Stimulated activated CD8-positive, alpha-beta memory T cell treated with anti-CD3 and anti-CD28 coated beads, Interleukin-12 subunit alpha, Interleukin-12 subunit beta, amount 100 ng/mL, for 1 hour (primary cell): ENCODE measurements at regions not wholly inside any gene's neighbourhood (a gene's known extent, or its start where the extent isn't known, plus 50 kb on each side); places are given as distances from the start of the nearest gene placed in this dataset.
"Not testable (repeated sequence)": the region's sequence is repeated elsewhere in the genome, so short reads cannot be mapped to it uniquely, and the experiment has no call there.

Experiments
- DNase-seq: peaks from one replicate; pipeline ENCODE4 v3.0.0-alpha.2; 2020; ENCODE audit warnings: low read depth

DNA sequence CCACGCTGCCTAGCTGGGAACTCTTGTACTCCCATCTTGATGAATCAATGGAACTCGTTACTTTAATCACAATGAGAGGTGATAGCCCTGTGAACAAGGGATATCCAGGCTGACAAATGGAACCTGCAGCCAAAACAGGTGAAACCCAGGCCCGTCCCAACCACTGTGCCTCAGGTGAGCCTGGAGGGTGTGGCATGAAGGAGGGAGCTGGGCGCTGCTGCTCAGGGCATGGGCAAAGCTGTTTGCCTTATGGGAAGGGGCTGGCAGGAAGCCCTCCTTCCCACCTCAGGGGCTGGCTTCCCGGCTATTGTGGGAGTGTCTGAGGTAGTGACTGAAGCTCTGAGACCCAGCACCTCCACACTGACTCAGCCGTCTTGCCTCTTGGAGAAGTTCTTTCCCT is 209.4 kb upstream of the ATP6AP2 start:
- DNase-seq, result no peak

GRCh38 chrX:40368611-40369061 is 212.1 kb upstream of the ATP6AP2 start:
- DNase-seq, result no peak

DNA sequence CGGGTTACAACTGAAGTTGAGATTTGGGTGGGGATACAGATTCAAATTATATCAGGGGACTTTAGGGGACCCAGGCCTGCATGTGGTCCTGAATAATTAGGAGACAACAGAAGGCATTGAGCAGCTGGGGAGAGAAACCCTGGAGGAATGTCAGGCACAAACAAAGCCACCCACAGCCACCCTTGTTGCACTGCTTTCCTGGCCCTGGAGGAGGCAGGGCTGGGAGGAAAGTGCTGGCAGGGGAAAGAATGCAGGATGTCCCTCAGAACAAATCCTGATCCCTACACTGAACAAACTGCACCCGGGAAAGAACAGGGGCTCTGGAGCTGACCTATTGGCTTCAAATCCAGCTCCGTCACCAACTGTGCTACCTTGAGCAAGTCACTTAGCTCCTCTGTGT is 214.1 kb upstream of the ATP6AP2 start:
- no peak for DNase-seq

DNA sequence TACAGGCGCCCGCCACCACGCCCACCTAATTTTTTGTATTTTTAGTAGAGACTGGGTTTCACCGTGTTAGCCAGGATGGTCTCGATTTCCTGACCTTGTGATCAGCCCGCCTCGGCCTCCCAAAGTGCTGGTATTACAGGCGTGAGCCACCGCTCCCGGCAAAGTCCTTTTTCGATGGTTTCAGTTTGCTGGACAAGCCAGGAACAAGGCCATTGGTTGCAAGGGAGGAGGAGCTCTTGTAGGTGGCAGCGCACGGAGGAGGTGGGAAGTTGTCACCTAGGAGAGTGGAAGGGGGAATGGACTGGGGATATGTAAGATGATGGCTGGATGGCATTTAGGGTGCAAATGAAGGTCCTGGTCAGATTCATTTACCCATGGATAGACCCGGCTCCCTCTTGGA is 218.5 kb upstream of the ATP6AP2 start:
- DNase-seq, result not testable (repeated sequence)

- no peak for DNase-seq
Measured at GRCh38 chrX:40360557-40360956, 220.2 kb upstream of the ATP6AP2 start.

DNA sequence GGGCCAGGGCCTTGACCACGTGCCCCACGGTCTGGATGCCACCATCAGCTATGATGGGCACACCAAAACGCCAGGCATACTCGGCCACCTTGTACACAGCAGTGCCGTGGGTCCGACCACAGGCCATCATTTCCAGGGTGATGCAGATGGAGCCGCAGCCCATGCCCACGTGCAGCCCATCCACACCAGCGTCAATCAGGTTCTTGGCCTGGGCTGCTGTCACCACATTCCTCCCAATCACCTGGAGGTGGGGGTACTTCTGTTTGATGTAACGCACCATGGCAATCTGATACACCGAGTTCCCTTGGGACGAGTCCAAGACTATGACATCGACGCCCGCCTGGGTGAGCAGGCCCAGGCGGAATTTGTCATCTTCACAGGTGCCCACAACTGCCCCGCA is 221.2 kb upstream of the ATP6AP2 start:
- DNase-seq, result no peak

DNA sequence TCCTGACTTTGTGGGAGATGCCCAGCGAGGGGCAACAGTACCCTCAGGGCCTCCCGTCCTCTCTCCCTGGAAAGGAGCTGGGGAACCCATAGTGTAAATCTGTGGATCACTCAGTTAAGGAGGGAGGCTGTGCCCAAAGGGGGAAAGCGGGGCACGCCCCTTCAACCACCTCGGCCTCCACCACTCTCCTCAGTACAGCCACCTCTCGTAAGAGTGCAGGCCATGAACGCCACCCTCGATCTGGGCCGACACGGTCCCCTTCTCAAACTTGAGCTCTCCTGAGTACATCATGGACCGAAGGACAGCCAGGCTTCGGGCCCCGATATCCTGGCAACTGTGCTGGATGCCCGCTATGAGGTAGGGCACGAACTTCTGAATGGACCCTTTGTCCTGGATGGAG is 221.8 kb upstream of the ATP6AP2 start:
- DNase-seq, result no peak

- DNase-seq, result no peak
Measured at GRCh38 chrX:40349251-40349650, 231.5 kb upstream of the ATP6AP2 start.

DNA sequence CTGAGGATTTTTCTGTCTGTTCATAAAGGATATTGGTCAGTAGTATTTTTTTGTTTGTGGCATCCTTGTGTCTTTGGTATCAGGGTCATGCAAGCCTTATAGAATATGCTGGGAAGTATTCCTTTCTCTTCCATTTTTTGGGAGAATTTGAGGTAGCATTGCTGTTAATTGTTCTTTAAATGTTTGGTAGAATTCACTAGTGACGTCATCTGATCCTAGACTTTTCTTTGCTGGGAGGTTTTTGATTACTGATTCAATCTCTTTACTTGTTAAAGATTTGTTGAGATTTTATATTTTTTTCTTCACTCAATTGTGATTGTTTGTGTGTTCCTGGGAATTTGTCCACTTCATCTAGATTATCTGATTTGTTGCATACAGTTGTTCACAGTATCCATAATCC is 234.4 kb upstream of the ATP6AP2 start:
- DNase-seq, result no peak

DNA sequence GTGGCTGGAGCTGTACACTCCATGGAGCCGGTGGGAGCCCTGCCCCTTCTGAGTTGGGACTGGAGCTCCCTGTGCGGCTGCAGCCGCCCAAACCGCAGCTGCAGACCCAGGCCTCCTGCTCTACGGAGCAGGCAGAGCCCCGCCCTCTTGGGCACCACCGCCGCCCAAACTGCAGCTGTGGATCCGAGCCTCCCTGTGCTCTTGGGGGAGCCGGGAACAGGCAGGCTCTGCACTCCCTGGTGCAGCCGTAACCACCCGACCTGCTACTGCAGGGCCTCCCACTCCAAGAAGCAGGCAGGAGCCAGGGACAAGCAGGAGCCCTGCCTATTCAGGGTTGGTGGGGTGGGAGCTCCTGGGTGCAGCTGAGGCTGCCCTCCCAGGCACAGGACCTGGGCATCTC is 237.5 kb upstream of the ATP6AP2 start:
- DNase-seq, result no peak

DNA sequence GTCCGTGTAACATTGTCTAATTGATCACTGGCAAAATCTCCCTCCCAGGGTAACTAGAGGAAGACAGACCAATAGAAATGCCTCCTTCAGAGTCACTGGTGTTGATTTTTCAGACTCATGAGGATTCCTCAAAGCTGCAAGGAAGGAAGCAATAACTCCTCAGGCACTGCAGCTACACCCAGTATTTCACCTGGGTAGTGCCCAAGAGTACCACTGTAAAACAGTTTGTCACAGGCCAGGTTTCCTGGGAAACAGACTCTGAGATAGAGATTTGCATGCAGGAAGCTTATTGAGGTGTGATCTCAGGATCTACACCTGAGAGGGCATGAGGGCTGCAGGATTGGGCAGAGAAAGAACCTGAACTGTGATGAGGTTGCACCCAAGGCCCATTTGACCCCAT is 240.7 kb upstream of the ATP6AP2 start:
- DNase-seq, result no peak

- no peak for DNase-seq
Measured at GRCh38 chrX:40333344-40333743, 235.6 kb upstream of the BCOR start.

GRCh38 chrX:40331762-40332161 is 234.0 kb upstream of the BCOR start:
- no peak for DNase-seq

DNA sequence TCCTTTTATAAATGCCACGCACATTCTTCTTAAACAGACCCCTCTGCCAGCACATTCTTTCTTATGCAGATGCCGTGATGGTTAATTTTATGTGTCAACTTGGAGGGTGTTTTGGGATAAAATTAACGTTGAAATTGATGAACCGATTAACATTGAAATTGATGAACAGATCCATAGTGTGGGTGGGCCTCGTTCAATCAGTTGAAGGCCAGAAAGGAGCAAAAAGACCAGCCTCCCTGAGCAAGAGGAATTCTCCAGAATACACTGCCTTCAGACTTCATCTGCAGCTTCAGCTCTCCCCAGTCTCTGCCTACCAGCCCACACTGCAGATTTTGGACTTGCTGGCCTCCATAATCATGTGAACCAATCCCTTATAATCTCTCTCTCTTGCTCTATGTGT is 233.6 kb upstream of the BCOR start:
- no peak for DNase-seq

DNA sequence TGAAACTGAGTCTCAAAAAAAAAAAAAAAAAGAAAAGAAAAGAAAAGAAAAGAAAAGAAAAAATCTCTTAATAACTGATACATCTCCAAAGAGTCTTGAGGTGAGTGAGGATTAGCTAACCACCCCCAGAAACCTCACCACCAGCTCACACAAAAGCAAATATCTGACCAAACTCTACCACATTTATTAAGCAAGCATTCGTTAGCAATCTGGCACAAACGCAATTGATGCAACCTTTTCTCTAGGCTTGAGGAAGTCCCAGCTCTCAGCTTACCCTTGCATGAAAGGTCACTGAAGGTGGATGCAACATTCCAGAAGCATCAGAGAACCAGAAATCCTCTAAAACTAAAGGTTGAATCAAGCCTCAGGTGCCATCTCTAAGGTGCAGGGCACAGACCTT is 231.9 kb upstream of the BCOR start:
- no peak for DNase-seq

DNA sequence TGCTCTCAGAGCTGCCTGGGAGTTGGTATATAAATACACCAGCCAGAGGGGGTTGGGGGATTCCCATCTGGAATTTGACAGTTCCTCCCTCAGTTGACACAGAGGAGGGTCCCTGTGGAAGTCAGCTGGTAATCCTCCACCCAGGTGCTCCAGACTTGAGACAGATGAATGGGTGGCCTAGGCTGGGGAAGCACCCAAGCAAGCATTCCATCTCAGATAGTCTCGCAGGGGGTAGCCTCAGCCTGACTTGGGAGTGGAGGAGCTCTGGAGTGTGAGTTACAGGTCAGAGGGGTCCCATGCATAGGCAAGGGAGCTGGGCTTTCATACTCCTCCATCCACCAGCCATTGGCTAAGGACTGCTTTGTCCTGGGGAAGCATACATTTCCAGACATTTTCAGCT is 229.3 kb upstream of the BCOR start:
- DNase-seq, result no peak

DNA sequence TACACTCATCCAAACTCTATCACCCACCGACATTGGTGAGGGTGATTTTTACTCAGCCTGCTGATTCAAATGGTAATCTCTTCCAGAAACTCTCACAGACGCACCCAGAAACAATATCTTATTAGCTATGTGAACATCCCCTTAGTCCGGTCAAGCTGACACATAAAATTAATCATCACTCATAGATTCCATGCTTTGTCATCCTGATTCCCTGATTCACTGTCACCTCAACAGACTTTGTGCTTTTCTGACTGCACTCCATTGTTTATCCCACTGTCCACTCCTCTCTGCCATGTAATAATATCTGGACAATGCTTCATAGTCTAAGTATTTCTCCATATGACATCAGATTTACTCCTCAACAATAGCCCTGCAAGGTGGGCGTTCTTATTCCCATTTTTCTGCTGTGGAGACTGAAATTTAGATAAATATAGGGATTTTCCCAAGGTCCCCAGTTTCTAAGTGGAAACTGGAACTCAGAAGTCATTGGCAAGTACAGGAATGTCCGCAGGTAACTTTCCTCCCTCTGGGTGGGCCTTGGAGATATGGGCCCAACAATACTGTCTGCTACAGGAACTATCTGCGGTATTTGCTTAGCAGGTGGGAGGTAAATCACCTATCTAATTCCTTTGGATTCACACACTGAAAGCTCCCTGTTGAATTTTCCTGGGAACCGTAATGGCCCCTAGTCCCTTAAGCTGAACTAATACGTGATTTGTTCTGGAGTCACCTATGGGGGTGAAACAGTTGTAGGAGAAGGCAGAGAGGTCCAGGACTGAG is 228.6 kb upstream of the BCOR start:
- DNase-seq, result no peak

GRCh38 chrX:40325161-40325560 is 227.4 kb upstream of the BCOR start:
- no peak for DNase-seq

DNA sequence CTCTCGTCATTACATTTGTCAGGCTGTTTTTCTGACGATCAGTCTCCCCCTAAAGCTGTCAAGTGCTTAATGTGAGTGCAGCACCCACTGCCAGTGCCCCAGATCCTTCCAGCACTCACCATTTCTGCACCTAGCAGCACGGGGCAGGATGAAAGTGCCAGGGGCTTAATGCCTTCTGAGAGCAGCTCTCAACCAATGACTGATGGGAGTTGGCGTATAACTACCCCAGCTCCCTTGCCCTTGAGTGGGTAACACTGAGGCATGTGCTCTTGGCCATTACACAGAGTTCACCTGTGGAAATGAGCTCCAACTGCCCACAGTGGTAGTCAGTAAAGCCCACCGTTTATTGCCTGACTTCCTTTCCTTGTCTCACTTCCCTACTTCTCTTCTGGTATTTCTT is 226.2 kb upstream of the BCOR start:
- no peak for DNase-seq

DNA sequence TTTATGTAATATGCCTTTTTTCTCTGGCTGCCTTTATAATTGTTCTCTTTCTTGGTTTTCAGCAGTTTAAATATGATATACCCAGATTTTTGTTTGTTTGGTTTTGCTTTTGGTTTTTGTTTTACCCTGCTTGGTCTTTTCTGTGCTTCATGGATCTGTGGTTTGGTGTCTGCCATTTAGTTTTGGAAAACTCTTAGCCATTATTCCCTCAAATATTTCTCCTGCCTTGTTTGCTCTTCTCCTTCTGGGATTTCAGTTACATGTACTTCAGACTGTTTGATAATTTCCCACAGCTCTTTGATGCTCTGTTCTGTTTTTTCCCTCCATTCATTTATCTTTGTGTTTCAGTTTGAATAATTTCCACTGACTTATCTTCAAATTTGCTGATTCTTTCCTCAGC is 223.1 kb upstream of the BCOR start:
- no peak for DNase-seq

DNA sequence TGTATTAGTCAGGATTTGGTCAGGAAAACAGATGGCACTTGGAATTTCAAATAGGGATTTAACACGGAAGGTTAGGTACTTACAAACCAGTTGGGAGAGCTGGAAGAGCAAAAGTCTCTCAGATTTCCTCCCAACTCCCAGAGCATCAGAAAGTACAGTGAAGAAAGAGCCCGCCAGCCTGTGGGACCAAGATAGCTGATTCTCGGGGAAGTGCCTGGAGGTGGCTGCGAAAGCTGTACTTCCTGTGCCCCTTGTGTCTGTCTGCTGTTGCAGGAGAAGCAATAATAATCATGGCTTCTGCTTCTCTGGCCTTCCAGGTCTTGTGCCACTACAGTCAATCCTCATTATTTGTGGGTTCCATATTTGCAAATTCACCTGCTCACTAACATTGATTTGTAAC is 221.0 kb upstream of the BCOR start:
- DNase-seq, result no peak

DNA sequence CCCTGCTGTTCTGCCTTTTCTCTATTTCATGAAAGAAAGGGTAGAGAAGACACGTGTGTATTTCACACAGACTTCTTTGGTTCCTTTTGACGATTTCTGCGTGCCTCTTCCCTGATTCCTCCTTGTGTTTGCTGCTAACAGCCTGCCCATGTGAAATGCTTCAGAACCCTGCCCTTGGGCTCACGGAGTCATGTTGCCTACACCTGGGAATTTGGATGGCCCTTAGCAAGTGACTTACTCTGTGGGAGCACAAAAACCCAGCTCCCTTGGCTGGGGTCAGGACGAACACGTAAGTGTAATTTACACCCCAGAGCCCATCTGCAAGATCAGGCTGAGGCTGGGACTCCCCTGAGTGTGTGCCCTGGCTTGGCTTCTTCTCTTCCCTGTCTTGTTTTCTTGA is 220.3 kb upstream of the BCOR start:
- no peak for DNase-seq

DNA sequence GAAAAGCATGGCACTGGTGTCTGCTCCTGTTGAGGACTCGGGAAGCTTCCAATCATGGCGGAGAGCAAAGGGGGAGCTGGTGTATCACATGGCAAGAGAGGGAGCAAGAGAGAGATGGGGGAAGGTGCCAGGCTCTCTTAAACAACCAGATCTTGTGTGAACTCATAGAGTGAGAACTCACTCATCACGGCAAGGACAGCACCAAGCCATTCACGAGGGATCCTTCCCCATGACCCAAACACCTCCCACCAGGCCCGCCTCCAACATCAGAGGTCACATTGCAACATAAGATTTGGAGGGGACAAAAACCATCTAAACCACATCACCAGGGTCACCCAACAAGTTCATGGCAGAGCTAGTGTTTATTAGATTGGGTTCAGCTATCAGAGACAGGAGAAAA is 218.7 kb upstream of the BCOR start:
- DNase-seq, result no peak

DNA sequence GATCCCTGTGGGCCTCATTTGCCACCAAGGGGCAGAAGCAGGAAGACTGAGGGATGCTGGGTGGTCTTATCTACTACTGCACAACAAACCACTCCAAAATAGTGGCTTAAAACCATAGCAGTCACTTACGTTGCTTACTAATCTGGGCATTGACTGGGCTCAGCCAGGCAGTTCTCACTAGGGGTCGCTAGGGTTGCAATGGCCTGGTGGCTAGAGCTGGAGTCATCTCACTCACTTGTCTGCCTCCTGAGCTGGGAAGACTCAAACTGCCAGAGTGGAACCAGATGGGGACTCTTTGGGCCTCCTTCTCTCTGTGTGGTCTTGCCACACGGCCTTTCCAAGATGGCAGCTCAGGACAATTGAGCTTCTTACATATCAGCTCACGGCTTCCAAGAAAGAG is 216.3 kb upstream of the BCOR start:
- no peak for DNase-seq

GRCh38 chrX:40313269-40313668 is 215.5 kb upstream of the BCOR start:
- no peak for DNase-seq
